ACC112 (cell line): ENCODE measurements at regions not wholly inside any gene's neighbourhood (a gene's known extent, or its start where the extent isn't known, plus 50 kb on each side); places are given as distances from the start of the nearest gene placed in this dataset.

Experiments used
- H2AFZ ChIP-seq: fragments of 200-600 bp; sonication (generic); one replicate; pipeline ENCODE4 v1.6.0; 2017; ENCODE audit warnings: antibody characterized with exemption, low read length; ENCODE audit not compliant: unreplicated experiment
- H3K27ac ChIP-seq: fragments of 200-600 bp; sonication (generic); 2 replicates; pipeline ENCODE4 v1.5.1; 2014; ENCODE audit warnings: low read depth, mild to moderate bottlenecking, antibody characterized with exemption, low read length, moderate library complexity
- H3K27me3 ChIP-seq: fragments of 200-600 bp; sonication (generic); 2 replicates; pipeline ENCODE4 v1.6.1; 2014; ENCODE audit warnings: mild to moderate bottlenecking, antibody characterized with exemption, low read length, moderate library complexity, mixed read lengths; ENCODE audit not compliant: insufficient read depth
- H3K36me3 ChIP-seq: fragments of 200-600 bp; sonication (generic); 2 replicates; pipeline ENCODE4 v1.6.1; 2016; ENCODE audit warnings: mild to moderate bottlenecking, antibody characterized with exemption, low read length, moderate library complexity, mixed read lengths; ENCODE audit not compliant: insufficient read depth
- H3K4me1 ChIP-seq: fragments of 200-600 bp; sonication (generic); one replicate; pipeline ENCODE4 v1.6.1; 2016; ENCODE audit warnings: low read length, mixed read lengths; ENCODE audit not compliant: insufficient read depth, unreplicated experiment, control insufficient read depth
- H3K4me3 ChIP-seq: fragments of 200-600 bp; sonication (generic); 2 replicates; pipeline ENCODE4 v1.5.1; 2014; ENCODE audit warnings: mild to moderate bottlenecking, low read depth, low read length
- H3K79me2 ChIP-seq: fragments of 200-600 bp; sonication (generic); one replicate; pipeline ENCODE4 v1.6.0; 2016; ENCODE audit warnings: low read length; ENCODE audit not compliant: control insufficient read depth, unreplicated experiment, insufficient read depth

DNA sequence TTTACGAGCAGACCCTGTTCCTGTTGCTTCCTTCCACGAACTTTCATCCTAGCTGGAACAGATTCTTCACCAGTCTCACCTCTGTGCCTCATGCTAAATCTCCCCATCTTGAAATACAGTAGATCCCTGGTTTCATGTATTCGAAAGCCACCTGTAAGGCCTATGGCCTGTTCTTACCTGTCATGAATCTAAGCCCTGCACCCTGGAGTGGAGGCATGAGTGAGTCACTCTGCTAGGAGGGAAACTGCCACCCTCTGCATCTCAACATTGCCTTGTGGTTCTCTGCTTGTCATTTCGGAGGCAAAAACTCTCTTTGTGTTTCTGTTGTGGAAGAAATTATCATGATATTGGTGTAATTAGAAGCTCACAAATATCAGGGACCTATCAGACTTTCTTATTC is 320.0 kb downstream of the ENC1 start:
- H3K27ac ChIP-seq: no peak overlapping the region
- no peak overlapping the region for H3K4me3 ChIP-seq
- no peaks in the 10 kb centered on the region for H3K27me3 ChIP-seq
- peaks cover 13% of the 10 kb centered on the region for H3K4me1 ChIP-seq
- no peak overlapping the region for H2AFZ ChIP-seq
- no peaks in the 10 kb centered on the region for H3K36me3 ChIP-seq
- H3K79me2 ChIP-seq: no peaks in the 10 kb centered on the region

DNA sequence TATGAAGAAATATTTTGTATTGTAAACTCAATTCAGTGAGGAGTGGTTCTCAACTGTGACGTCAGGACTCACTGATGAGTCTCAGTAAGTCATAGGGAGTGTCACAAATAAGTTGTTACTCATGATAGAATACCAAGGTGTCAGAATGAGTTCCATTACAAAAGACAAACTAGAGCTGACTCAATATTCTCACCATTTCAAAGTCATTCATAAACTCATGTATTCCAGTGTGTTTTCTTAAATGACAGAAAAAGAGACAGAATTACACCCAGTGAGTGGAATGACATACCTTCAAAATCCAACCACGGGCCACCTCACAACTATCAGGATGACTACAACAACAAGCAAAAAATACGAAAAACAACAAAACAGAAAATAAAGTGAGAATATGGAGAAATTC is 321.5 kb downstream of the ENC1 start:
- H3K4me3 ChIP-seq: no peak overlapping the region
- H3K4me1 ChIP-seq: peaks cover 20% of the 10 kb centered on the region
- H3K36me3 ChIP-seq: no peaks in the 10 kb centered on the region
- H3K79me2 ChIP-seq: no peaks in the 10 kb centered on the region
- H2AFZ ChIP-seq: no peak overlapping the region
- no peaks in the 10 kb centered on the region for H3K27me3 ChIP-seq
- H3K27ac ChIP-seq: no peak overlapping the region

DNA sequence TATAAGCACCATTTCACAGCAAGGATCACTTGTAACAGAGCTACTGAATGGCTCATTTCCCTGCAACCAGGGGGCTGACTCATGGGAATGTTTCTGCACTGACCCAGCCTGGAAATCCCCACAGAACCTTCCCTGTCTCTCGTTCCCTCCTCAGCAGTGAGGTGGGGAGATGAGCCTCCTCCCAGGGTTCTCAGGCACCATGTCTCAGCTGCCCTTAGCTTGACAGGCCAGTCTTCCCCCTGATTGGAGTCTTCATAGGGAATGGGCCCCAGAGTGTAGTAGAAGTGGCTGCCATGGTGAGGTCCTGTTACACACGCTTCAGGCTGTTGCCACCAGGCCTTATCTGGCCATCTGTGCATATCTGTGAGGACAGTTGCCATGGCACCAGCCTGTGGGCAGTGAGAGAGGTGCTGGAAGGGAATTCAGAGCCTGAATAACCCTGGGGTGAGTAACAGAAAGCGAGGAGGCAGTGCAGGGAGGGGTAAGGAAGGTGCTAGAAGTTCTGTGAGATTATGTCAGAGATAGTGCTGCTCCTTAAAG is 324.4 kb downstream of the ENC1 start:
- peak overlapping the region; percentile 80 for H2AFZ ChIP-seq
- H3K4me3 ChIP-seq: no peak overlapping the region; the same call in 1 of the 2 replicates
- peak overlapping the region; percentile 95 for H3K27ac ChIP-seq
- no peaks in the 10 kb centered on the region for H3K79me2 ChIP-seq
- H3K27me3 ChIP-seq: no peaks in the 10 kb centered on the region
- no peaks in the 10 kb centered on the region for H3K36me3 ChIP-seq
- peaks cover 24% of the 10 kb centered on the region for H3K4me1 ChIP-seq

DNA sequence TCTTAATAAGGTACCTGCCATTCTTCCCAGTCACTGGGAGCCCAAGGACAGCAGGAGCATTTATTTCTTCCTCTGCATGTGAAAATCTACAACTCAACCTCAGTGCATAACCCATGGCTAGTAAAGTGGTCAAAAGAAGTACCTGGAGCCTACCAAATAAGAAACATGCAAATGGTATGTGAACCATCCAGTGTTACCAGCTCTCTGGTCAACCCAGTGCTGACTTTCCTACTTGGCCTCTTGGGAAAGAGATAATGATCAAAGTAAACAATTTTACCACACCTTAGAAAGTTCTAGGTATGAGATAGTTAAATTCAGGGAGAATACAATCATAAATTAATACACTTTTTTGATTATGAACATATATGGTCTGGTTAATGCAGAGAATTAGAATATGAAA is 325.6 kb downstream of the ENC1 start:
- no peak overlapping the region for H3K4me3 ChIP-seq
- no peak overlapping the region for H2AFZ ChIP-seq
- no peaks in the 10 kb centered on the region for H3K27me3 ChIP-seq
- H3K27ac ChIP-seq: no peak overlapping the region
- no peaks in the 10 kb centered on the region for H3K36me3 ChIP-seq
- H3K79me2 ChIP-seq: no peaks in the 10 kb centered on the region
- peaks cover 24% of the 10 kb centered on the region for H3K4me1 ChIP-seq

DNA sequence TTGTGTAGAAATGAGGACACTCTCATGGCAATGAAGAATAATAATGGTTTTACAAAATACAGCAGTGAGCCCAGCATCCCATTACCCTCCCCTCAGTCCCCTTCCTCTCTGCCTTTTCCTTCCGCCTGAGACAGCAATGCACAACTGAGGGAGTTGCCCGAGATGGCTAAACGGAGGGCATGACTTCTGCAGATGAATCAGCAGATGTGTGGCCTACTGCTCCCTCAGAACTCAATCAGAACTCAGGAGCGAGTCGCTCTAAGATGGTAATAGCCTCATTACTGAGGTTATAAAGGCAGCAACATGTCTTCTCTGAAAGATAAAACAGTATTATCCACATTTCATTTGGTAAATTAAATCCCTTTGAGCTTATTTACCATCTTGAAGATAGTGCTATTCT is 326.6 kb downstream of the ENC1 start:
- Histone ChIP-seq H3K36me3 (no peaks in the 10 kb centered on the region), H3K27ac (no peak overlapping the region), H2AFZ (no peak overlapping the region), H3K4me3 (no peak overlapping the region), H3K4me1 (peaks cover 24% of the 10 kb centered on the region), H3K27me3 (no peaks in the 10 kb centered on the region), H3K79me2 (no peaks in the 10 kb centered on the region)

DNA sequence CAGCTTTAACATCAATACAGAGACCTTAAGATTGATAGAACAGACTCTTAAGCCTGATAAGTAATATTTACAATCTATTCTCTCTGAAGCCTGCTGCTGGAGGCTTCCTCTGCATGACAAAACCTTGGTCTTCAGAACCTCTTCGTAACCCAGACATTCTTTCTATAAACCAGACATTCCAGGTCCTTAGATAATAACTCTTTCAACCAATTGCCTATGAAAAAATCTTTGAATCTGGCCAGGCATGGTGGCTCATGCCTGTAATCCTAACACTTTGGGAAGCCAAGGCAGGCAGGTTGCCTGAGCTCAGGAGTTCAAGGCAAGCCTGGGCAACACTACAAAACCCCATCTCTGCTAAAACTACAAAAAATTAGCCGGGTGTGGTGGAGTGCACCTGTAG is 327.8 kb downstream of the ENC1 start:
- peaks cover 24% of the 10 kb centered on the region for H3K4me1 ChIP-seq
- no peak overlapping the region for H3K4me3 ChIP-seq
- H3K36me3 ChIP-seq: no peaks in the 10 kb centered on the region
- H3K27ac ChIP-seq: no peak overlapping the region
- no peaks in the 10 kb centered on the region for H3K27me3 ChIP-seq
- H2AFZ ChIP-seq: no peak overlapping the region
- no peaks in the 10 kb centered on the region for H3K79me2 ChIP-seq

DNA sequence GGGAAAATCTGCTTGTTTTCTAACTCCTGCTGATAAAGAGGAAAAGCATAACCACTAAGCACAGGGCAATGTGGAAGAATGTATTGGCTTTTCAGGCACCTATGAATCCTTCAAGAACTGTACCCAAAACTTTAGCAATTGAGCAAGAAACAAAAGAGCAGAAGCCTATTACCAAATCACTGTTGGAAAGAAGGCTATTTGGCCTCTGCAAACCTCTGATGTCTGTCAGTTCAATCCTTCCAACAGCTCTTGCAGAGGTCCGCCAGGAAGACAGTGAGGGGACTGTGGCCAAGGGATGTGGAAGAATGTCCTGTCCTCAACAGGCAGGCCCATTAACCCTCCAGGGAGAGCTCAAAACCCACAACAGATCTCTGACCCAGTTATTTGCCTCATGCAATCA is 328.6 kb downstream of the ENC1 start:
- Histone ChIP-seq H2AFZ (no peak overlapping the region), H3K4me3 (no peak overlapping the region), H3K4me1 (peaks cover 23% of the 10 kb centered on the region), H3K36me3 (no peaks in the 10 kb centered on the region), H3K27ac (no peak overlapping the region), H3K27me3 (no peaks in the 10 kb centered on the region), H3K79me2 (no peaks in the 10 kb centered on the region)

- Histone ChIP-seq H3K27me3 (no peaks in the 10 kb centered on the region), H3K4me3 (no peak overlapping the region), H3K36me3 (no peaks in the 10 kb centered on the region), H3K79me2 (no peaks in the 10 kb centered on the region), H2AFZ (no peak overlapping the region), H3K4me1 (peaks cover 16% of the 10 kb centered on the region), H3K27ac (no peak overlapping the region)
Observed at GRCh38 chr5:74310997-74311930, 329.3 kb downstream of the ENC1 start.

- peaks cover 9% of the 10 kb centered on the region for H3K4me1 ChIP-seq
- no peaks in the 10 kb centered on the region for H3K36me3 ChIP-seq
- H3K27me3 ChIP-seq: no peaks in the 10 kb centered on the region
- no peak overlapping the region for H3K4me3 ChIP-seq
- no peak overlapping the region for H3K27ac ChIP-seq
- no peaks in the 10 kb centered on the region for H3K79me2 ChIP-seq
- H2AFZ ChIP-seq: no peak overlapping the region
Observed at GRCh38 chr5:74310386-74310785, 330.1 kb downstream of the ENC1 start.

DNA sequence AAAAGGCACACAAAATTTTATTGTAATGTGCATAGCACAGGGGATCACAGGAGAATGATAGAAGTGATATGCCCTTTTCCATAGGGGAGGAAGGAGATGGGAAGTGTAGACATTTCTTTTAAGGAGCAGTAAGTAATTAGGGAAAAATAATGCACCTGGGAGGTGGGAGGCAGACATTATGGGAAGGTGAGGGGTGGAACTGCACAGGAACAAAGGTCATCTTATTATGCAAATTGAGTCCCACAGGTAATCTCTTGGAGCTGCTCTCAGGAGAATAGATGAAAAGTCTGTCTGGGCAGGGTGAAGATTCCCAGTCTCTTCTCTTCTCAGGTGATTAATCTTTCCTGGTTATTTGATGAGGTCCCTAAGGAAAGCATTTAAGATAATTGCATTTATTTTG is 331.5 kb downstream of the ENC1 start:
- no peaks in the 10 kb centered on the region for H3K36me3 ChIP-seq
- H3K4me3 ChIP-seq: no peak overlapping the region
- H3K79me2 ChIP-seq: no peaks in the 10 kb centered on the region
- no peaks in the 10 kb centered on the region for H3K27me3 ChIP-seq
- no peak overlapping the region for H2AFZ ChIP-seq
- H3K4me1 ChIP-seq: peaks cover 4% of the 10 kb centered on the region
- no peak overlapping the region for H3K27ac ChIP-seq

DNA sequence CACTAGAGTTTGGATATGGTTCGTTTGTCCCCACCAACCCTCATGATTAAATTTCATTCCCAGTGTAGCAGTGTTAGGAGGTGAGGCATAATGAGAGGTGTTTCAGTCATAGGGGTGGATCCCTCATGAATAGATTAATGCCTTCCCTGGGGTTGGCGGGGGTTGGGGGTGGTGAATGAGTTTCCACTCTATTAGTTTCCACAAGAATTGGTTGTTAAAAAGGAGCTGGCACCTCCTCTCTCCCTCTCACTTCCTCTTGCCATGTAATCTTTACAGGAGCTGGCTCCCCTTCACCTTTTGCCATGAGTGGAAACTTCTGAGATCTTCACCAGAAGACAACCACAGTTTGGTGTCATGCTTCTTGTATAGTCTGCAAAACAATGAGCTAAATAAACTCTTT is 333.7 kb downstream of the ENC1 start:
- Histone ChIP-seq H2AFZ (no peak overlapping the region), H3K36me3 (no peaks in the 10 kb centered on the region), H3K27me3 (no peaks in the 10 kb centered on the region), H3K27ac (no peak overlapping the region), H3K4me3 (no peak overlapping the region), H3K79me2 (no peaks in the 10 kb centered on the region), H3K4me1 (peaks cover under 1% of the 10 kb centered on the region)
